GM10248 (cell line): ENCODE measurements at regions not wholly inside any gene's neighbourhood (a gene's known extent, or its start where the extent isn't known, plus 50 kb on each side); places are given as distances from the start of the nearest gene placed in this dataset.

Experiments used
- CTCF ChIA-PET: fragments of 300-600 bp; sonication (Branson Sonifier 250); formaldehyde crosslinking; extraction: SDS; loops from one replicate; lab custom pipeline; 2021; ENCODE audit warnings: antibody characterized with exemption; lab: Yijun Ruan, JAX
- POLR2A ChIA-PET: fragments of 350-650 bp; sonication (Branson Sonifier 250); formaldehyde crosslinking; extraction: SDS; loops from one replicate; lab custom pipeline; 2020; ENCODE audit warnings: antibody characterized with exemption; lab: Yijun Ruan, JAX
- DNase-seq: peaks from one replicate; pipeline ENCODE4 v3.0.0; 2012; ENCODE audit errors: extremely low spot score
- CTCF ChIP-seq: IDR thresholded peaks from 2 replicates; pipeline ENCODE4 v1.5.1; 2012; ENCODE audit warnings: mild to moderate bottlenecking, low read depth; ENCODE audit errors: extremely low read depth, missing control alignments, control extremely low read depth

DNA sequence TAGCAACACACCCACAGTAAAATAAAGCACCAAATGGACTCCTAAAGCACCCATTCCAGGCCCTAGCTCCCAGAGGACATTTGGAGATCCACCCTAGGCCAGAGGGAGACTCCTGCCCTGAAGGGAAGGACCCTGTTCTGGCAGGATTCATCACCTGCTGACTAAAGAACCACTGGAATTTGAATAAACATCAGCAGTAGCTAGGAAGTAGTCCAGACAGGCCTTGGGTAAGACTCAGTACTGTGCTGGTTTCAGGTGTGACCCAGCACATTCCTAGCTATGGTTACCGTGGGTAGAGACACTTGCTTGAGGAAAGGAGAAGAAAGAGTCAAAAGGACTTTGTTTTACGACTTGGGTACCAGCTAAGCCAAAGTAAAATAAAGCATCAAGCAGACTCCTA, 92.7 kb upstream of the LRRC7 start:
- ChIA-PET CTCF (interaction anchor here (1.4 to 1.5 kb wide), 2 partner anchors 8 to 26 kb away, joined by 3 read pairs; no protein-coding TSS in a partner anchor), POLR2A (no interaction called here)
- DNase-seq = no peak

GRCh38 chr1:69479734-69480133, 88.0 kb upstream of the LRRC7 start:
- ChIA-PET CTCF (no interaction called here), POLR2A (no interaction called here)
- no peak for TF ChIP-seq CTCF
- no peak for DNase-seq

More for the DNA sequence above, 92.7 kb upstream of the LRRC7 start:
- no peak for TF ChIP-seq CTCF

DNA sequence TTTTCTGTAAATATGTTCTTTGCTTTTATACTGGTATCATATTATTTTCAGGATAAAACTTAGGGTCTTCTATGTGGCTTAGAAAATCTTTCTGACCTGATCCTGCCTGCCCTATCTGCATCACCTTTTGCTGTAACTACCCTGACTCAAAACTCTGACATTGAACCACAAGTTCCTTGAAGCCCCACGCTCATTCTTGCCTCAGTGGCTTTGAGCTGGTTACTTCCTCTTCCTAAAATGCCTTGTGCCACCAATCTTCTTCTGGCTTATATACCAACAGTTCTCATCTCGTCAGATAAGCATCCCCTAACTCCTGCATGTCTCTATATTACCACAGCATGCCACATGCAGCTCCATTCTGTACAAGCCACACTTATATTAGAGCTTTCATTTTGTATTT, 84.5 kb upstream of the LRRC7 start:
- ChIA-PET CTCF (interaction anchor here (1.2 kb wide), 1 partner anchor 9 kb away, joined by 3 read pairs; no protein-coding TSS in a partner anchor), POLR2A (no interaction called here)
- no peak for DNase-seq
- TF ChIP-seq CTCF = no peak

GRCh38 chr1:69485616-69486015, 82.1 kb upstream of the LRRC7 start:
- TF ChIP-seq CTCF = no peak
- DNase-seq = no peak
- ChIA-PET CTCF (no interaction called here), POLR2A (no interaction called here)

- CTCF ChIA-PET = no interaction called here
- no peak for TF ChIP-seq CTCF
Observed at GRCh38 chr1:69491416-69491815, 76.3 kb upstream of the LRRC7 start.

GRCh38 chr1:69492286-69492685, 75.4 kb upstream of the LRRC7 start:
- no peak for DNase-seq
- no peak for TF ChIP-seq CTCF

More at GRCh38 chr1:69491416-69491815, 76.3 kb upstream of the LRRC7 start:
- POLR2A ChIA-PET = no interaction called here
- no peak for DNase-seq

GRCh38 chr1:69494221-69494620, 73.5 kb upstream of the LRRC7 start:
- DNase-seq = no peak
- POLR2A ChIA-PET = no interaction called here
- TF ChIP-seq CTCF = no peak
- CTCF ChIA-PET = no interaction called here

More at GRCh38 chr1:69492286-69492685, 75.4 kb upstream of the LRRC7 start:
- CTCF ChIA-PET = no interaction called here
- POLR2A ChIA-PET = no interaction called here
